OCI-LY7 (cell line): ENCODE measurements at regions not wholly inside any gene's neighbourhood (a gene's known extent, or its start where the extent isn't known, plus 50 kb on each side); places are given as distances from the start of the nearest gene placed in this dataset.
A peak's percentile ranks its signal among the peaks of the same experiment; 100 is the strongest.

Experiments
- BruUV-seq: library from RNA; stranded (reverse); fragments of 400-500 nt; replicated peaks from 2 replicates; lab custom pipeline; 2021; lab: Mats Ljungman, UMichigan
- CTCF ChIA-PET: fragments of 300-600 bp; sonication (Branson Sonifier 250); formaldehyde crosslinking; loops from one replicate; lab custom pipeline; 2022; ENCODE audit warnings: antibody characterized with exemption; ENCODE audit not compliant: unreplicated experiment; lab: Charles Lee
- POLR2A ChIA-PET: fragments of 300-600 bp; sonication (Branson Sonifier 250); formaldehyde crosslinking; loops from one replicate; lab custom pipeline; 2022; ENCODE audit warnings: antibody characterized with exemption; lab: Charles Lee
- DNase-seq: peaks from one replicate; pipeline ENCODE4 v3.0.0-alpha.2; 2015; ENCODE audit warnings: low spot score
- H2AFZ ChIP-seq: fragments of 200-600 bp; sonication (generic), shearing (Covaris generic); 2 replicates; pipeline ENCODE4 v1.6.1; 2014; ENCODE audit warnings: mild to moderate bottlenecking, antibody characterized with exemption, low read length, moderate library complexity
- H3K27ac ChIP-seq: fragments of 200-600 bp; sonication (generic); 2 replicates; pipeline ENCODE4 v1.5.1; 2014; ENCODE audit warnings: mixed run types, low read depth, mild to moderate bottlenecking, moderate library complexity, low read length, inconsistent platforms; ENCODE audit not compliant: poor library complexity, severe bottlenecking
- H3K36me3 ChIP-seq: fragments of 200-600 bp; sonication (generic); 2 replicates; pipeline ENCODE4 v1.6.1; 2014; ENCODE audit warnings: mild to moderate bottlenecking, antibody characterized with exemption, low read length, moderate library complexity, mixed read lengths; ENCODE audit not compliant: insufficient read depth
- H3K4me1 ChIP-seq: fragments of 200-600 bp; sonication (generic); 2 replicates; pipeline ENCODE4 v1.5.1; 2014; ENCODE audit warnings: mild to moderate bottlenecking, low read length; ENCODE audit not compliant: insufficient read depth, poor library complexity, severe bottlenecking
- H3K4me2 ChIP-seq: fragments of 200-600 bp; sonication (generic); 2 replicates; pipeline ENCODE4 v1.6.1; 2014; ENCODE audit warnings: mild to moderate bottlenecking, low read length
- H3K4me3 ChIP-seq: fragments of 200-600 bp; sonication (generic); 2 replicates; pipeline ENCODE4 v1.5.1; 2014; ENCODE audit warnings: mild to moderate bottlenecking, low read depth, low read length; ENCODE audit not compliant: poor library complexity, severe bottlenecking
- H3K79me2 ChIP-seq: fragments of 200-600 bp; sonication (generic); 2 replicates; pipeline ENCODE4 v1.6.1; 2016; ENCODE audit warnings: low read depth, mild to moderate bottlenecking, low read length, moderate library complexity, mixed read lengths; ENCODE audit not compliant: insufficient read depth
- H3K9me2 ChIP-seq: fragments of 200-600 bp; sonication (generic); 2 replicates; pipeline ENCODE4 v1.6.1; 2016; ENCODE audit warnings: mild to moderate bottlenecking, low read length, mixed read lengths; ENCODE audit not compliant: insufficient read depth
- H3K9me3 ChIP-seq: fragments of 200-600 bp; sonication (generic); 2 replicates; pipeline ENCODE4 v1.6.1; 2014; ENCODE audit warnings: mild to moderate bottlenecking, mixed run types, low read length, mixed read lengths
- H4K20me1 ChIP-seq: fragments of 200-600 bp; sonication (generic); 2 replicates; pipeline ENCODE4 v1.6.1; 2014; ENCODE audit warnings: mild to moderate bottlenecking, antibody characterized with exemption, low read length, moderate library complexity, mixed read lengths; ENCODE audit not compliant: insufficient read depth
- CTCF ChIP-seq: fragments of 200-600 bp; sonication (generic); conservative IDR thresholded peaks from 2 replicates; pipeline ENCODE4 v1.5.1; 2014; ENCODE audit warnings: mild to moderate bottlenecking, antibody characterized with exemption, low read length, moderate library complexity, mixed read lengths
- EZH2phosphoT487 ChIP-seq: fragments of 200-600 bp; sonication (generic); IDR thresholded peaks from 2 replicates; pipeline ENCODE4 v1.6.1; 2018; ENCODE audit warnings: low read depth, borderline replicate concordance, mild to moderate bottlenecking, mixed run types, antibody characterized with exemption, low read length, moderate library complexity, mixed read lengths
- intact Hi-C: fragments of 100-400 bp; cut with micrococcal nuclease; formaldehyde crosslinking; loops from one replicate; pipeline ENCODE4 v1.10.0; 2022; ENCODE audit not compliant: unreplicated experiment

- no peak for DNase-seq
- BruUV-seq = no TSS peak
- POLR2A ChIA-PET = interaction anchor here (1.0 to 1.2 kb wide), 2 partner anchors 9 to 10 kb away, joined by 3 read pairs; no protein-coding TSS in a partner anchor
Measured at GRCh38 chr9:7937761-7938491, 138.3 kb upstream of the DMAC1 start.

GRCh38 chr9:7936996-7937395 lies 137.4 kb upstream of the DMAC1 start:
- no TSS peak for BruUV-seq
- no peaks in the 10 kb centered on the region for H3K9me3 ChIP-seq
- no peaks in the 10 kb centered on the region for H3K9me2 ChIP-seq
- intact Hi-C loops = no loop called here
- H3K4me1 ChIP-seq = peaks cover 9% of the 10 kb centered on the region
- no peaks in the 10 kb centered on the region for H3K79me2 ChIP-seq
- no peak overlapping the region for H3K4me3 ChIP-seq
- H2AFZ ChIP-seq = no peak overlapping the region
- no peaks in the 10 kb centered on the region for H4K20me1 ChIP-seq
- ChIA-PET CTCF (no interaction called here), POLR2A (interaction anchor here (0.7 to 1.5 kb wide), 4 partner anchors 8 to 18 kb away, joined by 3 to 4 read pairs (median 4); no protein-coding TSS in a partner anchor)
- H3K36me3 ChIP-seq = no peaks in the 10 kb centered on the region
- TF ChIP-seq CTCF (no peak), EZH2phosphoT487 (no peak)
- H3K4me2 ChIP-seq = no peak overlapping the region
- no peak for DNase-seq
- H3K27ac ChIP-seq = no peak overlapping the region

More at GRCh38 chr9:7937761-7938491, 138.3 kb upstream of the DMAC1 start:
- H3K4me2 ChIP-seq = no peak overlapping the region
- no peak for TF ChIP-seq EZH2phosphoT487
- TF ChIP-seq CTCF = no peak
- H3K4me1 ChIP-seq = peaks cover 9% of the 10 kb centered on the region
- CTCF ChIA-PET = no interaction called here
- H3K4me3 ChIP-seq = no peak overlapping the region
- no peaks in the 10 kb centered on the region for H3K9me2 ChIP-seq
- H3K36me3 ChIP-seq = no peaks in the 10 kb centered on the region
- H2AFZ ChIP-seq = no peak overlapping the region; the same call in 1 of the 2 replicates
- no peaks in the 10 kb centered on the region for H3K79me2 ChIP-seq
- H3K27ac ChIP-seq = no peak overlapping the region
- no peaks in the 10 kb centered on the region for H4K20me1 ChIP-seq
- intact Hi-C loops = no loop called here
- no peaks in the 10 kb centered on the region for H3K9me3 ChIP-seq

- H3K79me2 ChIP-seq = no peaks in the 10 kb centered on the region
- TF ChIP-seq CTCF (no peak), EZH2phosphoT487 (no peak)
- H4K20me1 ChIP-seq = no peaks in the 10 kb centered on the region
- no peaks in the 10 kb centered on the region for H3K36me3 ChIP-seq
- ChIA-PET CTCF (no interaction called here), POLR2A (interaction anchor here (0.8 to 1.5 kb wide), 2 partner anchors 12 to 17 kb away, joined by 3 to 4 read pairs; no protein-coding TSS in a partner anchor)
- no peak overlapping the region for H3K4me3 ChIP-seq
- H3K4me2 ChIP-seq = 0 out of 2 replicates have a peak overlapping the region, but pooled peaks have one; percentile 1
- H3K27ac ChIP-seq = no peak overlapping the region
- no peaks in the 10 kb centered on the region for H3K9me3 ChIP-seq
- no peaks in the 10 kb centered on the region for H3K9me2 ChIP-seq
- no TSS peak for BruUV-seq
- H3K4me1 ChIP-seq = peaks cover 9% of the 10 kb centered on the region
- no peak for DNase-seq
- peak overlapping the region; percentile 30 for H2AFZ ChIP-seq
- intact Hi-C loops = no loop called here
Measured at GRCh38 chr9:7936163-7936562, 136.6 kb upstream of the DMAC1 start.
